Dedifferentiated amniotic fluid mesenchymal stem cell (primary cell): ENCODE measurements at regions not wholly inside any gene's neighbourhood (a gene's known extent, or its start where the extent isn't known, plus 50 kb on each side); places are given as distances from the start of the nearest gene placed in this dataset.
"Not testable (repeated sequence)": the region's sequence is repeated elsewhere in the genome, so short reads cannot be mapped to it uniquely, and the experiment has no call there.

Experiments
- DNase-seq: peaks from one replicate; pipeline ENCODE4 v3.0.0-alpha.2; 2016; ENCODE audit errors: extremely low spot score

DNA sequence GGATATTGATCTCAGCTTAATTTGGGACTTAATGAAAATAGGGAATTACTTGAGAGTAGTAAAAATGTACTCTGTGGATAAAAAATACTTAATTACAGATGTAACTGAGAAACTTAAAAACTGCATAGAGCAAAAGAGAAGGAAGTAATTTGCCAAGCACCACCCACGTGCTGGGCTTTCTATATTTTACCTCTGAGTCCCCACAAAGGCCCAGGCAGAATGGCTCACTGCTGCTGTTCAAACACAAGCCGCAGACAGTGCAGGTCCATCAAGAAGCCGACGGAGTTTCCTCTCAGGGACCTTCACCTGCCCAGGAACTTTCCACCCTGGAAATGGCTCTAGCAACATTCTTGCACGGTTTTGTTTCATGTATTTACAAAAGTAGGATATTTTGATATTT lies 77.2 kb upstream of the TRPM1 start:
- no peak for DNase-seq

DNA sequence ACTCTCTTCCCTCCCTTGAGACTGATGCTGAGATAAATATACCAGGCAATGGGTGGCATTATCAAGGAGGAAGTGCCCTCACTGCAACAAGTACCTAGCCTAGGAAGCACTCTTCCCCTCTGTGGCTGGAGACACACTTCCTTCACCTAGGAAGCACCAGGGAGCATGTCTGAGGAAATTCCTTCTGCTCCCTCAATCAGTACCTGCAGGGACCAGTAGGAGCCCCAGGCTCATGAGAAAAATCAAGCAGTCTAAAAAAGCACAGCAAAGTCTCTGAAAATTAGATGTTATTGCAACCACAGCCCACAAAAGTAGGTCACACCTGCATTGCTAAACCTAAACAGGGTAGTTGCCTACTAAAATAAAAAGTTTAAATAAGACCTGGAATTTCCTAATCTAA lies 78.2 kb upstream of the TRPM1 start:
- DNase-seq, result no peak

DNA sequence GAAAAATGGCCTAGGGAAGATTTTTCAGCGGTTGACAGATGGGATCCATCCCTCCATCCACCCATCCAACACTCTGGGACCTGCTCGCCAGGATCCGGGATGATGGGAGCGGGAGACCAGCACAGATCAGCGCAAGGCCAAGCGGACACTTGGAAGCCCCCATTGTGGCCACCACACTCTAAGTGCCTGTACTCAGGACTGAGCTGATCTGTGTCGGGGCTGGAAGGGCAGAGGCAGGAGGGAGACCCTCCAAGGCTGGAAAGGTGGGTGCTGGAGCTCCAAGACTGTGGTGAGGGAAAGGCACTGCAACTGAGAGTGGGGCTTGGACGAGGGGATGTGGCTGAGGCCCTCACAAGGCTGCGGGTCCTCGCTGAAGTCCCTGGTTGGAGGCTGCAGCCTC lies 91.8 kb upstream of the TRPM1 start:
- no peak for DNase-seq

DNA sequence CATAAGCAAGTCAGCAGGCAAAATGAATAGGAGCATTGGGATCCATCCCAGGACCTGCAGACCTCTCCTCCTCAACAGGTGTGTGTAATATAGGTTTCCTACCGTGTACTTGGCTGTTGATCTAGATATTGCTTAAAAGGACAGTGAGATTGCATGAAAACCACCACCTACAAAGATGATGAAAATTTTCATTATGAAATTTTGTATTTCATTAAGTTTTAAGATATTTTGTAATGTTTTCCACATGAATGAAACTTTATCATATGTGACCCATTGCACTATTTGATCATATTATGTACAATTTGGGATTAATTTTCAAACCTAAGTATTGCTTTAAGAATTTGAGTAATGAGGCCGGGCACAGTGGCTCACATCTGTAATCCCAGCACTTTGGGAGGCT lies 94.3 kb upstream of the TRPM1 start:
- DNase-seq, result no peak

DNA sequence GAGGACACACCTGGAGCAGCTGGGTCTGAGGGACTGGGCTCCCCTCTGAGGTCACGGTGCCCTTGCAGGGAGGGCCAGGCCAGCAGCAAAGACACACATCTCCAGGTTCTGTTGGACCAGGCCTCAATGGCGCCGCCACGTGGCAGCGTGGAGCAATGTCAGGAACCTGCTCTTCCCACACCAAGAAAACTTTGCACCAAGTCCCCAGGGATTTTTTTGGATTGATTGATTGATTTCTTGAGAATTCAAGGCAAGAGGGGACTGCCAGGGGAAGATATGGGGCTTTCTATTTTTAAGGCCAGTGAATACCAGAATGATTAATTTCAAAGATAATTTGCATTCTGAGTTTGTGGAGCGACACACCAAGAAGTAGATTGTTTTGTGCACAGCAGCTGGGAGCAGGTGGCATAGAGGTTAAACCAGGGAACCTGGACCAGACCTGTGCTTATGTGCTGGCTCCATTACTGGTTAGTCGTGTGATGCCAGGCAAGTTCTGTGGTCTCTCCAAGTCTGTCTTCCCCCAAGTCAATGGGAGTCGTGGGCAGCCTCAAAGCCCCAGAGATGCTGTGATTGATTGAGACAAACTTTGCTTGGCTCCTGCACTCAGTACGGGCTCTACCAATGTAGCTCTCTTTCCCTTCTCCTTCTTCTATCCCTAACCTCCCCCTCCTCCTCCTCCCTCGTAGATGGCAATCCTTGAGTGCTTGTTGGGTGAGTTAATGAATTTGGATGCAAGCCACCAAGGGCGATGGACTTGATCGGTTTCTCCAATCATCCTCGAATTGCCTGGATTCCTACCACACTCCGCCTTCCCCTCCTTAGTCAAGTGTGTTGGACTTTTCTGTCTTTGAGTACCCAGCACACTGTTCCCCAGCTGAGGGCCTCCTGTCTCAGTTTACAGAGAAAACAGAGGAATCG lies 96.2 kb upstream of the TRPM1 start:
- no peak for DNase-seq

DNA sequence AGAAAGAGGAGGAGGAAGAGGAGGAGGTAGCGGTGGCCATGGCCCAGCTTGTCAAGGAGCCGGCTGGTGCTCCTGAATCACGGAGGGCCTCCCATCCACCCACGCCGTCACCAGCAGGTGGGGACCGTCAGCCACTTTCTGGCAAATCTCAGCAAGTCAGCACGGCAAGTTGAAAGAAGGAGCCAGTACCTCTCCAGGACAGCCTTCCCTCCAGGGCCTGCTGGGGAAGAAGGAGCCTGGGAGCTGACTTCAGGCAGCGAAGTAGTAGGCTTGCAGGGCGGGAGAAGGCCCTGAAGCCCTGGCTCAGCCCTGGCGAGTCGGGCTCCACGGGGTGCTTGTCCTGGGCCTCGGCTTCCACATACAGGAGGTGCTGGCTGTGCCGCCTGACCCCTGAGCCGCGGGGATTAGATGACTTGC lies 99.2 kb upstream of the TRPM1 start:
- no peak for DNase-seq

DNA sequence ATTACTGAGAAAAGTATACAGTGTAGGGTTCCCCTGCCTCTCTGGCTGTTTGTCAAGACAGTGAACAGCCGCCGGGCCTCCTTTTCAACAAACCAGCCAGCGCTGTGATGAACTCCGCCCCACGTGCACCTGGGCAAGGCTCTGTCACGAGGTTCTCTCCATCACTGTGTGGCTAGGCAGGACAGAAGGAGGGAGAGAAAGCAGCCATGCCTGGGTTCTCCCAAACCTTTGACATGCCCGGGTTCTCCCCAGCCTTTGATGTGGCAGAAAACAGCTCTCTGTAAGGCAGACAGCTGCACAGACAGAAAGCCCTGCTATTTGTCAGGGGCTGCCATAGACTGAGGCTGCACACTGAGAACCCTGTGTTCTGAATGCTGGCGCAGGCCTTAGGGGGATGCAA lies 101.4 kb upstream of the TRPM1 start:
- DNase-seq, result no peak

DNA sequence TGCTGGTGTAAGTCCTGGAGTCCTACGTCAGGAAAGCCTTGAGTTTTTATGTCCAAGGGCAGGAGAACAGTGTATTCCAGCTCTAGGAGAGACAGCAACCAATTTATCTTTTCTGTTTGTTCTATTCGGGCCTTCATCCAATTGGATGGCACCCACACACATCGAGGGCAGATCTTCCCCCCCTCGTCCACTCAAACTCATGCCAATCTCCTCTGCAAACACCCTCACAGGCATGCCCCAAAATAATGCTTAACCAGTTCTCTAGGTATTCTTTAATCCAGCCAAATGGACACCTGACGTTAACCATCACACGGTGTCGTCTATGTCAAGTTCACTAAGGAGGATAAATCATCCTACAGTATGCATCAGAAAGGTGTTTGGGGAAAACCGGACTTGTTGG lies 102.5 kb upstream of the TRPM1 start:
- no peak for DNase-seq

DNA sequence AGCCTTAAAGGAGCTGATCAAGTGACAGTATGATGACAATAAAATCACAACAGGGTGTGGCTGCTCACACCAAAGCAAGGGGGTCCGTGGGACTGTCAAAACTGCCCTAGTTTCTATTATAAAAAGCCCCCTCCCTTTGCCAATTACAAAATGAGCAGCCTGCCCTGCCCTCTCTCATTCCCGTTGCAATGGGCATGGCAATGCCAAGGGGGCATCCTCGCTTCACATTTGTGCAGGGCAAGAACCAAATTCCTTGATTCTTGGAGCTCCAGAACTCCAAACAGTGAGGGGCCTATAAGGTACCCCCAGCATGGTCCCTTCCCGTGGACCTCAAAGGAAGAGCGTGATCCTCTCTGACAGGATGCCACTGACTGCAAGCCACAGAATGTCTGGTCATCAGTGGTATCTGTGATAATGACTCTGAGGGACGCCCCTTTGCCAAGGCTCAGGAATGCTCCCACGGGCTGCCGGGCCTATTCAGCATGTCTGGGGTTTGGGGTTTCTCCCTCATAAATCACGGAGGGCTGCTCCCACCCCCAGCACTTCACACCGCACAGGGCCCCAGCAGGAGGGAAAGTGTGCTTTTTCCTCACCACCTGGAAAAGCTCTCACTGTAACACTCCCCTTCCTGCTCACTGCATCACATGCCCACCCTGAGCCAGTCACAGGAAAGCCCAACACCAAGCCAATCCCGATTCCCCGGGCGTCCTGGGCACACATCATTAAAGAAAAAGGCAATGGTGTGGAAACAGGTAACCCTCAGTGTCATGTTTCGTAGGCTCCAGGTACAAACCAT lies 105.1 kb upstream of the TRPM1 start:
- no peak for DNase-seq

DNA sequence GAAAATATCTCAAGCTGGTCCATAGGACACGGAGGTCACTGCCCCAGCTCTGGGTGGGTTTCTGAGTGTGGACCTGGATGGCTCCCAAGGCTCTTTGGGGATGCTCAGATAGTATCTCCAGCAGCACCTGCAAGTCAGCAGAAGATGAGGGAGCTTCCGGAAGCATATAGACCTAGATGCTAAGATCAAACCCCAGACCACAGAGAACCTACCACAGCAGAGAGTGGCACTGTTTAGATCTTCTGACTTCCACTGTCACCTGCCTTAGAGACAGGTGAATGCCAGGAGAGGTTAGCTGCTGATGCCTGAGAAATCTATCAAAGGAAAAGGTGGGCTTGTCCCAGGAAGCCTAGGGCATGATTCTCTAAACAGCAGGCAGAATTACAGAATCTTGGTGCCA lies 105.7 kb upstream of the TRPM1 start:
- no peak for DNase-seq

DNA sequence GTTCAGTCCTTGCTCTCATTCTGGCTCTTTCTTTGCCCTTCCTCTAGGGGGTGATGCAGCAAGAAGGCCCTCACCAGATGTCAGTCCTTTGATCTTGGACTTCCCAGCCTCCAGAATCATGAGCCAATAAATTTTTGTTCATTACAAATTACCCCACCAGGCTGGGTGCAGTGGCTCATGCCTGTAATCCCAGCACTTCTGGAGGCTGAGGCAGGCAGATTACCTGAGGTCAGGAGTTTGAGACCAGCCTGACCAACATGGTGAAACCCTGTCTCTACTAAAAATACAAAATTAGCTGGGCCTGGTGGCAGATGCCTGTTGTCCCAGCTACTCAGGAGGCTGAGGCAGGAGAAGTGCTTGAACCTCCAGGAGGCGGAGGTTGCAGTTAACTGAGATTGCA lies 106.3 kb upstream of the TRPM1 start:
- DNase-seq, result not testable (repeated sequence)

DNA sequence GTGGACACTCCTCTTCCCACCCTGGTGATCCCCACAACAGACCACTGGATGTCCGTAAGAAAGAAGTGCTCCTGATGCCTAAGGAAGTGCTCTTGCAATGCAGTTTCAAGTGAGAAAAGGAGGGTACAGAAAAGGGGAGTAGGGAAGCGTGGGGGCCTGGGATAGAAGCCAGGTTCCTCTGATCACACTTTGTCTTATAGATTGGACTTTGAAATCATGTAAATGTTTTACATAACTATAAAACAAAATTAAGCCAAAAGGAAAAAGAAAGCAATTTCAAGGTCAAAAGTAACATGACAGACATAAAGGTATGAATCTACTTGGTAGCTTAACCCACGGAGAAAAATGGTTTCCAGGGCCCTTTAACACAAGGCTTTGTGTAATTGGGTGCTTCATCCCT lies 107.3 kb upstream of the TRPM1 start:
- DNase-seq, result no peak

DNA sequence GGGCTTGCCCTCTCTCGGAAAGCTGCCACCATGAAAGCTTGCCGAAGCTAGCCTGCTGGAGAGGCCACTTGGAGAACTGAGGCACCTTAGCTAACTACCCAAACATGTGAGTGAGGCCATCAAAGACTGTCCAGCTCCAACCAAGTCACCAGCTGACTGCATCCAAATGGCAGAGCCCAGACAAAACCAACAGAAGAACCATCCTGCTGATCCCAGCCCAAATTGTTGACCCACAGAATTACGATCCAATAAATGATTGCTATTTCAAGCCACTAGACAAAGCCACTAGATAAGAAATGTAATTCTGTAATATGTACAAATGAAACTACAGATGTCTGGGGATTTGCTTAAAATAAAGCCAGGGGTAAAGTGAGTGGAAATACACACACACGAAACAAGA lies 109.8 kb upstream of the TRPM1 start:
- DNase-seq, result no peak

DNA sequence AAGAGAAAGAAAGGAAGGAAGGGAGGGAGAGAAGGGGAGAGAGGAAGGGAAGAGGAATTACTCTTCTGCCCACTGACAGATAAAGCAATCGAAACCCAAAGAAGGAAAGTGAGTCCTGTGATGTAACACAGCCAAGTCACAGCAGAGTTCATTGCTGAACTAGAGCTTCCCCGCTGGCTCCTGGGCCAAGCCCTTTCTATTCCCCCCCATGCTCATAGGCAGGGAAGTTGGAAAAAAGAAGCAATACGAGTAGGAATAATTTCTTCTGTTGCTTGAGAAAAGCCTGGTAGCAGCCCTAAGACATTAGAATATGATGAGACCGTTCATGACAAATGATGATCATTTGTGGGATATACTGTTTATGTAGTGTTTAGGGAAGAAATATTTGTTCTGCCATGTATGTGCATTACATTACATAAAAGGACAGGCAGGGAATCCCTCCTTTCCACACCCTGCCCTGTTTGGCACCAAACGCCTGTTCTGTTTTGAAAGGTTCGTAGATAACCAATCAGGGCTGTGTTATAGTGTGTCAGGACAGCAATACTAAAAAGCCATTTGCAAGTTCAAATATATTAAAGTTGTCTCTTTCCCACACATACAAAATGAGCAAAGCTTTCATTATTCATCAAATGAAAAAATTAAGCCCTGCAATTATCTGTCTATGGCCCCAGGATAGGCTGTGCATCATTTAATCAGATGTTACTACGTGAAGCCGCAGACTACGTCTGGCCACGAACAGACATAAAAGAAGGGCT lies 111.0 kb upstream of the TRPM1 start:
- no peak for DNase-seq

DNA sequence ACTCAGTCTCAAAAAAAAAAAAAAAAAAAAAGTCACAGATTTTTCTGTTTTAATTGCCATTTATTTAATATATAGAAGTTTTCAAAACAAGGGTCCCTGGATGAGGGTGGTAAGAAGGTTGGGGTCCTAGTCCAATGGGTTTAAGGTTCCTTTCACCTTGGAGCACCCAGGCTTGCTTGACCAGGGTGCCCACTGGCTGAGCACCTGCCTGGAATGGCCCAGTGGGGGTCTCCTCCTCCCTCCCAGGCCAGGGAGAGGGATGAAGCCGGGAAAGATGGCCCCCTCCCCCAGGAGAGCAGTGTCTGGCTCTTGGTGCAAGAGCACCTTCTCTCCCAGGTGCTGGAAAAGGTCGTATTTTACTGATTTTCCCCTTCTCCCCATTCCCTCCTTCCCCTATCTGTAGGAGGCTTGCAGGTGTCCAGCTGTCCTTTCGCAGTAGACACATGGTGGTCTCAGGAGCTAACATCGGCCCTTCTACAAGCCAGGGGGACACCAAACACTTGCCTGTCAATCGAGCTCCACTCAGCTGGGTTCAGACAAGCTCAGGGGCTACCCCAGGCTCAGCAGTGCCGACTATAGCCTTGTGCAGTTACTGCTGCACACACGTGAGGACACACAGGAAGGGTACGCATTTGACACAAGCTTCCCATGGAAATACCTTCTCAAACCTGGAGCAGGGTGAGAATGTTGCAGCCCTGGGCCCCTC lies 112.3 kb upstream of the KLF13 start:
- DNase-seq, result no peak

DNA sequence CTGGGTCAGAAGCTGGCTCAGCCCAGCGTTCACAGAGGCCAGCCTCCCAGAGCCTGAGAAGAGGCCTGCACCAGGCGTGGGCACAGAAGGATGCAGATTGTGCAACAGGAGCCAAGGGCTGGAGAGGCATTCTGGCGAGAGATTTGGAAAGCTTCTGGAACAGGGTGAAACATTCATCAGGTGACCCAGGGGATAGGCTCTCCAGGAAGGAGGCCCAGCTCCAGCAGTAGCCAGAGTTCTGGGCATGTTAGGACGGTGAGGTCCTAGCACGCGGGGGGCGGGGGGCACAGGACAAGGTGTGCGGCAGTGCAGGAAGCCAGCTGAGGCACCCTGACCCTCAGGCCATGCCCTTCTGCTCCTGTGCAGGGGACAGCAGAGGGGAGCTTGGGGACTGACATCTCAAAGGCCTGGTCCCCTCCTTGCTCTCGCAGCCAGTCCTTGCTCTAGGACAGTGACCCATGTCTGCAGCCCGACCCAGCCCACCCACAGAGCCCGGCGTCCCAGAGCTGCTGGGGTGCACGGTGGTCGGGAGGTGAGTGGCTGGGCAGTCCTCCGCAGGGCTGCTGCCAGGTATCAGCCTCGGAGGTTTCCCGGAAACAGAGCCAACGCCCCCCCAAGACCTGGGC lies 111.7 kb upstream of the KLF13 start:
- DNase-seq, result no peak

DNA sequence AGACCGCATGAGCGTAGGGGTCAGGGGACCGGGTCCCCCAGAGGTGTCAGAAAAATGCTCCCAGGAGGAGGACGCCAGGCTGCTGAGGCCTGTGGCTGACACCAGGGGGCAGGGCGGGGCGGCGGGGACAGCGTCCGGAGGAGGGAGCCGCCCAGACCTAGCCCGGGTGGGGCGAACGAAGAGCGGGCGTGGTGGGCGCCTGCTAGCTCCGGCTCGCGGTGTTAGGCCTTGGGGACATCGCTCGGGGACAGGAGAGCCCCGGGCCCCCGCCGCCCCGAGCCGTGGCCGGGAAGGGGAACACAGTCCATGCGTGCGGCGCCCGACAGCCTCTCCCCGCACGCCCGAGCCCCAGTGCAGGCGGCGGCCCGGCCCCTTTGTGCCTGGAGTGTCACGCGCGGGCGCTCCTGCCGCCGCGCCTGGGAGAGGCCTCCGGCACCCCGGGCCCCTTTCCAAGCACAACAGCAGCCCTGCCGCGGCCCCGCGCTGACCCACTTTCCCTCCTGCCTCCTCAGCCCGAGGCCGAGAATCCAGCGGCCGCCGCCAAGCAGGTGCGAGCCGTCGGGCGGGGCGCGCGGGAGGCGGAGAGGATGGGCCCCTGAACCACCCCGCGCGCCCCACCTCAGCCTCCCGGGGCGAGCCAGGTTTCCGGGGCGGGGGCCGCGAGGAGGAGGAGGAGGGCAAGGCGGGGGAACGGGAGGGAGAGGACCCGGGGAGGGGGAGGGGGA lies 111.0 kb upstream of the KLF13 start:
- DNase-seq, result peak; percentile 49

DNA sequence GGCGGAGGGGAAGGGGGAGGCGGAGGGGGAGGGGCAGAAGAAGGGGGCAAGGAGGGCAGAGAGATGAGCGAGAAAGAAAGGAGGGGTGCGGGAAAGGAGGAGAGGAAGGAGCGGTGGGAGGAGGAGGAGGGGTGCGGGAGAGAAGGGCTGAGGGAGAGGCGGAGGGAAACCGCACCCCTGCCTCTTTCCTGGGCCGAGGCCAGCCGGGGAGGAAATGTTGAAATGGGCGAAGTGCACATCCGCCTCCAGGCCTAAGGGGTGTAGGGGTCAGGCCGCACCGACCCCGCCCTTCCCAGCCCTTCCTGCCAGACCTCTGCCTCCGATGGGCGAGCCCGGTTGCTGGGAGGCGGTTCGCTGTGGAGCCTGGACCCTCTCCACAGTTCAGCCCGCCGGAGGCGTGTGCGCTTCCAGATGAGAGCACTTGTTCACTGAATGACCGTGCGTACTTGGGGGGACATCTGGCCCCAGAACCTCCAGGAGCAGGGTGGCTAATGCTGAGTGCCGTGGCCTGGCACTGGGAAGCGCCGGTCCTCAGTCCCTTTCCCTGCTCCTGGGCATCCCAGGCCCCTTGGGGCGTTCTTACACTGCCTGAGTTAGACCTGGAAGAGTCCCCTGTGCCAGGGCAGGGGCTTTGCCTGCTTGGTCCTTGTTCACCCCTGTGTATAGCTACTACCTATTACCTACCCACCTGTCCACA lies 110.3 kb upstream of the KLF13 start:
- DNase-seq, result no peak

DNA sequence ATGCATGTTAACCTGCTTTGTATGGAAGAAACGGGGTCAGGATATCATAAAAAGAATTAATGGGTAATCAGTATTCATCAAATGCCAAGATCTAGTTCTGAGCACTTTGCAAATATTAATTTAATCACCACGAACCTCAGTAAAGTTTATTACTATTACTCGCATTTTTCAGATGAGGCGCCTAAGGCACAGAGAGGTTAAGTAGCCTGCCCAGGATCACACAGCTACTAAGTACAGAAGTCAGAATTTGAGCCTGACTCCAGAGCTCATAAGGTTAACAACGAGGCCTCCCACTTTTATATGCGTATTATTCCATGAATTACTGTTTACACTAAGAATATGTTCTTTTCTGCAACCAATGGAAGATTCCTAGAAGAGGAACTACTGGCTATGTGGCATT lies 109.6 kb upstream of the KLF13 start:
- DNase-seq, result no peak
